ENCODE measurements at regions not wholly inside any gene's neighbourhood (a gene's known extent, or its start where the extent isn't known, plus 50 kb on each side); places are given as distances from the start of the nearest gene placed in this dataset.

DNA sequence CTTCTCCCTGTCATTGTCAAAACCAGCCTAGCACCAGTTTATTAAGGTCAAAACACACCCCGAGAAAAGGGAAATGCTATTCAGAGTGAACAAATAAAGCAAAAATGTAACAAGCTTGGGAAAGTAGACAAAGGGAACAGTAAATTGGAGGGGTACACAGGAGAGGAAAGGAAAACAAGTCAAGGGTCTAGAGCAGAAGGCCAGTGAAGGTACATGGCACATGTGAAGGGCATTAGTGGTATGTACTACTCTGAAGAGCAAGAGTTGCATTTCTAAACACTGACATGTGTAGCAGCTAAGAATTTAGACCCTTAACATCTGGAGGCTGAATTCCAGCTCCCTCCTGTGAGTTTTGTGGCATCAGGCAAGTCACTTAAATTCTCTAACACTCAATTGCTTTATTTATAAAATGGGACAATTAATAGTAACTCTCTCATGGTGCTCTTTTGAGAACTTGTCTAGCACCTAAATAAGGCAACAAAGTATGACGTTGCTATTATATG is 244.3 kb upstream of the ADAMTS9 start:
- TF ChIP-seq SUZ12 (IDR thresholded peaks at IDR 0.05) (no peak), FOXA1 (IDR thresholded peaks at IDR 0.05) (no peak), TARDBP (IDR thresholded peaks at IDR 0.05) (no peak), L3MBTL2 (conservative IDR thresholded peaks at IDR 0.05) (no peak), BHLHE40 (IDR thresholded peaks at IDR 0.05; ENCODE audit: borderline replicate concordance) (no peak), CTBP1 (IDR thresholded peaks at IDR 0.05; ENCODE audit: borderline replicate concordance) (no peak), ZNF384 (IDR thresholded peaks at IDR 0.05) (no peak), ELF4 (IDR thresholded peaks at IDR 0.05) (no peak)
- TF ChIP-seq, protein P1, sequence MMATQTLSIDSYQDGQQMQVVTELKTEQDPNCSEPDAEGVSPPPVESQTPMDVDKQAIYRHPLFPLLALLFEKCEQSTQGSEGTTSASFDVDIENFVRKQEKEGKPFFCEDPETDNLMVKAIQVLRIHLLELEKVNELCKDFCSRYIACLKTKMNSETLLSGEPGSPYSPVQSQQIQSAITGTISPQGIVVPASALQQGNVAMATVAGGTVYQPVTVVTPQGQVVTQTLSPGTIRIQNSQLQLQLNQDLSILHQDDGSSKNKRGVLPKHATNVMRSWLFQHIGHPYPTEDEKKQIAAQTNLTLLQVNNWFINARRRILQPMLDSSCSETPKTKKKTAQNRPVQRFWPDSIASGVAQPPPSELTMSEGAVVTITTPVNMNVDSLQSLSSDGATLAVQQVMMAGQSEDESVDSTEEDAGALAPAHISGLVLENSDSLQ (IDR thresholded peaks at IDR 0.05) = no peak
- ChIA-PET POLR2A (no interaction called here), CTCF (no interaction called here)
- DNase-seq (ENCODE audit: extremely low spot score) = no peak

GRCh38 chr3:64930891-64931290 is 243.1 kb upstream of the ADAMTS9 start:
- ChIA-PET CTCF (no interaction called here), POLR2A (no interaction called here)
- DNase-seq (ENCODE audit: extremely low spot score) = no peak
- TF ChIP-seq HDGF (IDR thresholded peaks at IDR 0.05; ENCODE audit: borderline replicate concordance) = no peak
- TF ChIP-seq LEF1 (IDR thresholded peaks at IDR 0.05; ENCODE audit: borderline replicate concordance) = no peak
- TF ChIP-seq ARNT (IDR thresholded peaks at IDR 0.05) = no peak
- no peak for TF ChIP-seq TARDBP (IDR thresholded peaks at IDR 0.05)
- no peak for TF ChIP-seq FOXK2 (IDR thresholded peaks at IDR 0.05)
- no peak for TF ChIP-seq ZNF384 (IDR thresholded peaks at IDR 0.05)
- no peak for TF ChIP-seq FOXA1 (IDR thresholded peaks at IDR 0.05)
- TF ChIP-seq CTBP1 (IDR thresholded peaks at IDR 0.05; ENCODE audit: borderline replicate concordance) = no peak
- TF ChIP-seq, protein P1 (IDR thresholded peaks at IDR 0.05) = no peak
- TF ChIP-seq SP1 (IDR thresholded peaks at IDR 0.05) = no peak
- no peak for TF ChIP-seq BHLHE40 (IDR thresholded peaks at IDR 0.05; ENCODE audit: borderline replicate concordance)
- TF ChIP-seq SUZ12 (IDR thresholded peaks at IDR 0.05) = no peak
- TF ChIP-seq FOXM1 (IDR thresholded peaks at IDR 0.05; ENCODE audit: borderline replicate concordance) = no peak
- no peak for TF ChIP-seq L3MBTL2 (conservative IDR thresholded peaks at IDR 0.05)
- TF ChIP-seq ELF4 (IDR thresholded peaks at IDR 0.05) = no peak
- no peak for TF ChIP-seq NFRKB (IDR thresholded peaks at IDR 0.05)

GRCh38 chr3:64928683-64929082 is 240.9 kb upstream of the ADAMTS9 start:
- CTCF ChIA-PET = no interaction called here
- DNase-seq (ENCODE audit: extremely low spot score) = no peak
- TF ChIP-seq L3MBTL2 (conservative IDR thresholded peaks at IDR 0.05) = no peak
- POLR2A ChIA-PET = no interaction called here

GRCh38 chr3:64927689-64928088 is 239.9 kb upstream of the ADAMTS9 start:
- TF ChIP-seq SP1 (IDR thresholded peaks at IDR 0.05) (no peak), ELF4 (IDR thresholded peaks at IDR 0.05) (no peak), ARNT (IDR thresholded peaks at IDR 0.05) (no peak), HDGF (IDR thresholded peaks at IDR 0.05; ENCODE audit: borderline replicate concordance) (no peak), L3MBTL2 (conservative IDR thresholded peaks at IDR 0.05) (no peak), TARDBP (IDR thresholded peaks at IDR 0.05) (no peak), LEF1 (IDR thresholded peaks at IDR 0.05; ENCODE audit: borderline replicate concordance) (no peak), FOXA1 (IDR thresholded peaks at IDR 0.05) (no peak), BHLHE40 (IDR thresholded peaks at IDR 0.05; ENCODE audit: borderline replicate concordance) (no peak), SUZ12 (IDR thresholded peaks at IDR 0.05) (no peak), ZNF384 (IDR thresholded peaks at IDR 0.05) (no peak), NFRKB (IDR thresholded peaks at IDR 0.05) (no peak), FOXK2 (IDR thresholded peaks at IDR 0.05) (no peak), CTBP1 (IDR thresholded peaks at IDR 0.05; ENCODE audit: borderline replicate concordance) (no peak)
- TF ChIP-seq, protein P1 (IDR thresholded peaks at IDR 0.05) = no peak
- ChIA-PET POLR2A (no interaction called here), CTCF (no interaction called here)
- DNase-seq (ENCODE audit: extremely low spot score) = no peak

DNA sequence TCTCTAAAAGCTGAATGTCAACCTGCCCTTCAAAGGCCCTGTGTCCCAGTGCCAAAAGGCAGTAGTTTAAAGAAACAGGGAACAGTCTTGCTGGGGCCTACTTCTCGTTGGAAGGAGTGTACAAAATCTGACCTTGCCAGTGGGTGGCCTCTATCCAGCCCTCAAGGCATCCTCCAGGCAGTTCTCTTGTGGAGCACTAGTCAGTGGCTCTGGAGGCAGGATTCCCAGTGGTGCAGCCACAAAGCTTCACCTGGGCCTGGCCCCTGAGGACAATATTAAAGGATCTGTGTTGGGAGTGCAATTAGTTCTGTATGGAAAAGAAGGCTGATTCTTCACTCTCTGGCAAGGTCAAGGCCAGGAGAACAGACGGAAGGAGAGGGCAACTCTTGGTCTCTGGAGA is 237.8 kb upstream of the ADAMTS9 start:
- POLR2A ChIA-PET = no interaction called here

More for the DNA sequence above, 237.8 kb upstream of the ADAMTS9 start:
- no peak for TF ChIP-seq NFRKB (IDR thresholded peaks at IDR 0.05)
- TF ChIP-seq TARDBP (IDR thresholded peaks at IDR 0.05) = no peak
- no peak for TF ChIP-seq BHLHE40 (IDR thresholded peaks at IDR 0.05; ENCODE audit: borderline replicate concordance)
- TF ChIP-seq ELF4 (IDR thresholded peaks at IDR 0.05) = no peak
- no peak for TF ChIP-seq FOXK2 (IDR thresholded peaks at IDR 0.05)
- TF ChIP-seq L3MBTL2 (conservative IDR thresholded peaks at IDR 0.05) = no peak
- no peak for TF ChIP-seq FOXM1 (IDR thresholded peaks at IDR 0.05; ENCODE audit: borderline replicate concordance)
- TF ChIP-seq SP1 (IDR thresholded peaks at IDR 0.05) = no peak
- TF ChIP-seq, protein P1 (IDR thresholded peaks at IDR 0.05) = no peak
- TF ChIP-seq ZNF384 (IDR thresholded peaks at IDR 0.05) = no peak
- TF ChIP-seq LEF1 (IDR thresholded peaks at IDR 0.05; ENCODE audit: borderline replicate concordance) = no peak
- no peak for TF ChIP-seq CTBP1 (IDR thresholded peaks at IDR 0.05; ENCODE audit: borderline replicate concordance)
- TF ChIP-seq SUZ12 (IDR thresholded peaks at IDR 0.05) = no peak
- no peak for TF ChIP-seq ARNT (IDR thresholded peaks at IDR 0.05)
- TF ChIP-seq HDGF (IDR thresholded peaks at IDR 0.05; ENCODE audit: borderline replicate concordance) = no peak
- no peak for TF ChIP-seq FOXA1 (IDR thresholded peaks at IDR 0.05)
- no peak for DNase-seq (ENCODE audit: extremely low spot score)
- CTCF ChIA-PET = no interaction called here

Measured in HEK293T (cell line).